Breast epithelium (tissue), 4 donors: ENCODE measurements at regions not wholly inside any gene's neighbourhood (a gene's known extent, or its start where the extent isn't known, plus 50 kb on each side); places are given as distances from the start of the nearest gene placed in this dataset.

ENCODE experiments used
- DNase-seq, 2 donors: peaks; one replicate each; pipeline ENCODE4 v3.0.0-alpha.2; 2019; ENCODE audit warnings: low spot score in 2 of 2
- H3K27ac ChIP-seq, 2 donors: fragments of 200-600 bp; sonication (generic) in 1 of 2; one replicate each; pipeline ENCODE4 v1.5.1; 2016 to 2019; ENCODE audit warnings: mild to moderate bottlenecking in 1 of 2
- H3K27me3 ChIP-seq, 2 donors: fragments of 200-600 bp; sonication (generic) in 1 of 2; one replicate each; pipeline versions ENCODE4 v1.5.1 to v1.6.0; 2017 to 2019; ENCODE audit warnings: control low read depth in 1 of 2, mild to moderate bottlenecking in 1 of 2
- H3K36me3 ChIP-seq: fragments of 200-600 bp; one replicate; pipeline ENCODE4 v1.5.1; 2019
- H3K4me1 ChIP-seq, 2 donors: fragments of 200-600 bp; sonication (generic); one replicate each; pipeline ENCODE4 v1.5.1; 2016 to 2019; ENCODE audit warnings: control low read depth in 1 of 2
- H3K4me3 ChIP-seq, 3 donors: fragments of 200-600 bp; sonication (generic); 1 replicate in 2 of 3; 2 replicates in 1 of 3; pipeline ENCODE4 v1.5.1; 2016 to 2019; ENCODE audit warnings: mild to moderate bottlenecking in 3 of 3, moderate library complexity in 2 of 3
- H3K9me3 ChIP-seq, 2 donors: fragments of 200-600 bp; sonication (generic) in 1 of 2; one replicate each; pipeline ENCODE4 v1.5.1; 2016 to 2019; ENCODE audit warnings: control low read depth in 1 of 2
- POLR2A ChIP-seq: fragments of 450-650 bp; IDR thresholded peaks from one replicate; pipeline ENCODE4 v1.6.1; 2016; ENCODE audit warnings: antibody characterized with exemption, mild to moderate bottlenecking, moderate library complexity
- POLR2AphosphoS5 ChIP-seq, 3 donors: sonication (generic); formaldehyde crosslinking; IDR thresholded peaks; one replicate each; pipeline ENCODE4 v1.6.1; 2017; ENCODE audit warnings: antibody characterized with exemption in 3 of 3
- intact Hi-C: fragments of 100-400 bp; cut with DNase I; formaldehyde crosslinking; loops from one replicate; pipeline ENCODE4 v1.15.1; 2023; ENCODE audit warnings: low total_unique reads
- TF ChIP-seq, protein P1 (sequence below), 3 donors: fragments of 450-650 bp; IDR thresholded peaks; one replicate each; pipeline ENCODE4 v1.5.1; 2016 to 2017; ENCODE audit warnings: antibody characterized with exemption in 3 of 3, mild to moderate bottlenecking in 3 of 3, moderate library complexity in 3 of 3

DNA sequence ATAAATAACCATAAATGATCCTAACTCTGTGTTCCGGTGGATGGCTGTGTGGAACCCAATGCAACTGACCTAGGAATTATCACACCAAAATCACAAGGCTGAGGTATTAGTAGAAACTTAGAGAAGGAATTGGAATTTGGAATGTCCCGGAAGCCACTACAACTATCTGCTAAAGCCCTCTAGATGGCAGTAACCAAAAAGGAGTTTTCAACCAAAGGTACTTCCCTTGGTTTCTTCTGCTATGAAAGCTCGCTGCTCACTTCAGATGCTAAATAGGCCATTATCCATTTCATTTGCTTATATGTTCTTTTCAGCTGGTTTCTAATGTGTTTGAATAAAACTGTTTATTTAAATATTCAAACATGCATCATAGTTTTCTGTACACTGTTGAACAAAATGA lies 1589.1 kb upstream of the SPRY2 start:
- H3K27me3 ChIP-seq: no peaks in the 10 kb centered on the region
- no peak for DNase-seq
- no peaks in the 10 kb centered on the region for H3K4me1 ChIP-seq
- H3K36me3 ChIP-seq: no peaks in the 10 kb centered on the region
- H3K4me3 ChIP-seq: no peak overlapping the region
- no peak overlapping the region for H3K27ac ChIP-seq
- intact Hi-C loops: no loop called here
- TF ChIP-seq POLR2A: no peak
- TF ChIP-seq, protein P1, sequence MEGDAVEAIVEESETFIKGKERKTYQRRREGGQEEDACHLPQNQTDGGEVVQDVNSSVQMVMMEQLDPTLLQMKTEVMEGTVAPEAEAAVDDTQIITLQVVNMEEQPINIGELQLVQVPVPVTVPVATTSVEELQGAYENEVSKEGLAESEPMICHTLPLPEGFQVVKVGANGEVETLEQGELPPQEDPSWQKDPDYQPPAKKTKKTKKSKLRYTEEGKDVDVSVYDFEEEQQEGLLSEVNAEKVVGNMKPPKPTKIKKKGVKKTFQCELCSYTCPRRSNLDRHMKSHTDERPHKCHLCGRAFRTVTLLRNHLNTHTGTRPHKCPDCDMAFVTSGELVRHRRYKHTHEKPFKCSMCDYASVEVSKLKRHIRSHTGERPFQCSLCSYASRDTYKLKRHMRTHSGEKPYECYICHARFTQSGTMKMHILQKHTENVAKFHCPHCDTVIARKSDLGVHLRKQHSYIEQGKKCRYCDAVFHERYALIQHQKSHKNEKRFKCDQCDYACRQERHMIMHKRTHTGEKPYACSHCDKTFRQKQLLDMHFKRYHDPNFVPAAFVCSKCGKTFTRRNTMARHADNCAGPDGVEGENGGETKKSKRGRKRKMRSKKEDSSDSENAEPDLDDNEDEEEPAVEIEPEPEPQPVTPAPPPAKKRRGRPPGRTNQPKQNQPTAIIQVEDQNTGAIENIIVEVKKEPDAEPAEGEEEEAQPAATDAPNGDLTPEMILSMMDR (IDR thresholded peaks at IDR 0.05): no peak
- TF ChIP-seq POLR2AphosphoS5 (IDR thresholded peaks at IDR 0.05): no peak
- no peaks in the 10 kb centered on the region for H3K9me3 ChIP-seq

DNA sequence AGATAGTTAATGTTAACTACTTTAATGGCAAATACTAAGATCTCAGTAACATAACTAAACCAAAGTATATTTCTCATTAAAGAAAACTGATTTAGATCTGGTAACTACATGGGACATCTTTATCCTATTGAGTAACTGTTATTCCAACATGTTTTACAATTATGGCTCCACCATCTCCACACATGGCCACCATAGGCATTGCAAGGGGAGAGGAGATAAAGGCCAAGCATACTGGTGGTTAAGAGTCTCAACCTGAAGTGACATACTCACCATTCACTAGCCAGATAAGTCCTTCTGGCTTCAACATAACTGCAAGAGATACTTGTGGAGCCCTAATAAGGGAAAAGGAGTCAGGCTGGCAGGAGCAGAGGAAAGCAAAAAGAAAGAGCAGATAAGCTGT lies 1586.4 kb upstream of the SPRY2 start:
- Histone ChIP-seq H3K4me1 (no peaks in the 10 kb centered on the region), H3K27me3 (no peaks in the 10 kb centered on the region), H3K27ac (no peak overlapping the region), H3K36me3 (no peaks in the 10 kb centered on the region), H3K4me3 (no peak overlapping the region), H3K9me3 (no peaks in the 10 kb centered on the region)
- TF ChIP-seq, protein P1 (IDR thresholded peaks at IDR 0.05): no peak
- TF ChIP-seq POLR2AphosphoS5 (IDR thresholded peaks at IDR 0.05) (no peak), POLR2A (no peak)
- intact Hi-C loops: no loop called here
- no peak for DNase-seq

DNA sequence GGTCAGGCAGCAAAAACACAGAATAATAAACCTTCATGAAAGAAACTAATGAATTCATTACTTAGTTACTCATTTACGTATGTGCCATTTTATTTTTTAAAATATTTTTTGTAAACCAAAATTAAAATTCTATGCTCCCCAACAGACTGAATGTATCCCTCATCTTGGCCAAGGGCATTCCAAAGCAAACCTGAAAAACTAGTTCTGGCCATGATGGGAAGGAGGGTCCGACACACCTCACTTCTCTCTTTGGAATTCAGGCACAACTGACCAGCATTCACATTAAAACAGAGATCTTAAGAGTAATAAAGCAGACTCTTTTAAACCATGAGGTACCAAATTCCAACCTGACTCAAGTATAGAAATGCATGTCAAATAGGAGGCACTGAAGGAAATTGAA lies 1576.9 kb upstream of the SPRY2 start:
- no peak overlapping the region for H3K27ac ChIP-seq
- no peaks in the 10 kb centered on the region for H3K27me3 ChIP-seq
- H3K36me3 ChIP-seq: no peaks in the 10 kb centered on the region
- no peak for TF ChIP-seq POLR2AphosphoS5 (IDR thresholded peaks at IDR 0.05)
- TF ChIP-seq, protein P1 (IDR thresholded peaks at IDR 0.05): no peak
- TF ChIP-seq POLR2A: no peak
- H3K4me1 ChIP-seq: no peaks in the 10 kb centered on the region
- no peak overlapping the region for H3K4me3 ChIP-seq
- intact Hi-C loops: no loop called here
- DNase-seq: no peak
- H3K9me3 ChIP-seq: no peaks in the 10 kb centered on the region

DNA sequence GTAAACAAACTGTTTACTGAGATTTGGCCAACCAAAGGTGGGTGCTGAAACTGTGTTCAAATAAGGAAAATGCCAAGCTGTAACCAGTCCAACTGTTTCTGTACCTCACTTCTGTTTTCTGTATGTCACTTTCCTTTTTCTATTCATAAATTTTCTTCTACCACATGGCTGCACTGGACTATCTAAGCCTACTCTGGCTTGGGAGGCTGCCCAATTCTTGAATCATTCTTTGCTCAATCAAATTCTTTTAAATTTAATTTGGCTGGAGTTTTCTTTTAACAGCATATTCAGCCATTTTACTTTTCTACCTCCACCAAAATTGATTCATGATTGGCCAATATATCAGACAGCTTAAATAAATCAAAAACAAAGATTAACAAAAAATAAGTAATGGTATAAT lies 1575.5 kb upstream of the SPRY2 start:
- no peak for DNase-seq
- Histone ChIP-seq H3K9me3 (no peaks in the 10 kb centered on the region), H3K4me3 (no peak overlapping the region), H3K4me1 (no peaks in the 10 kb centered on the region), H3K36me3 (no peaks in the 10 kb centered on the region), H3K27ac (no peak overlapping the region), H3K27me3 (no peaks in the 10 kb centered on the region)
- intact Hi-C loops: no loop called here
- TF ChIP-seq POLR2AphosphoS5 (IDR thresholded peaks at IDR 0.05): no peak
- TF ChIP-seq, protein P1 (IDR thresholded peaks at IDR 0.05): no peak
- no peak for TF ChIP-seq POLR2A

DNA sequence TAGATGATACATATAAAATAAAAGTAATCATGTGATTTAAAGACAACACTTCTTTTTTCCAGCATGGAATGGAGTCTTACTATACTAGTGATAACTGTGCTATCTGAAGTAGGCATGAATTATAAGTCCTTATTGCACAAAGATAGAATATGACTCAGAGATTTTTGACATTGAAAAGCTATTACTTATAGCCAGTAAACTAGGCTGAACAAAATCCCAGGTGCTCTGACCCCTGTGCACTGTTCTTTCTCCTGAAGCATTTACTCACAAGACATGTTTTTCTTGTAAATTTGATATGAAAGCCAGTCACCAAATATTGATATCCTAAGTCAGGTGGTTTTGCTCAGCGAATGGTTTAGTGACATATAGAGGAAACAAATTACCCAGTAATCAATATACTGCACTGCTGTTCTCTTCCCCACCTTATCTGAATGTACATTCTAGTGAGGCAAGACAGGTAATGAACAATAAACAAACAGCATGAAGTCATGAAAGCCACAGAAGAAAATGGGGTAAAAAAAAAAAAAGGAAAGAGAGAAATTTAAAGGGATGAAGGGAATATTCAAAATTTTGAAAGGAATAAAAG lies 1567.0 kb upstream of the SPRY2 start:
- intact Hi-C loops: loop anchor here (5.0 kb wide), 1 partner anchor 864 kb away; no protein-coding TSS in a partner anchor
- no peak overlapping the region for H3K27ac ChIP-seq
- no peak for DNase-seq

More for the DNA sequence above, 1567.0 kb upstream of the SPRY2 start:
- no peaks in the 10 kb centered on the region for H3K4me1 ChIP-seq
- H3K9me3 ChIP-seq: no peaks in the 10 kb centered on the region
- H3K27me3 ChIP-seq: no peaks in the 10 kb centered on the region
- TF ChIP-seq, protein P1 (IDR thresholded peaks at IDR 0.05): no peak
- TF ChIP-seq POLR2AphosphoS5 (IDR thresholded peaks at IDR 0.05) (no peak), POLR2A (no peak)
- no peak overlapping the region for H3K4me3 ChIP-seq
- no peaks in the 10 kb centered on the region for H3K36me3 ChIP-seq
